ENCODE measurements at regions not wholly inside any gene's neighbourhood (a gene's known extent, or its start where the extent isn't known, plus 50 kb on each side); places are given as distances from the start of the nearest gene placed in this dataset.

DNA sequence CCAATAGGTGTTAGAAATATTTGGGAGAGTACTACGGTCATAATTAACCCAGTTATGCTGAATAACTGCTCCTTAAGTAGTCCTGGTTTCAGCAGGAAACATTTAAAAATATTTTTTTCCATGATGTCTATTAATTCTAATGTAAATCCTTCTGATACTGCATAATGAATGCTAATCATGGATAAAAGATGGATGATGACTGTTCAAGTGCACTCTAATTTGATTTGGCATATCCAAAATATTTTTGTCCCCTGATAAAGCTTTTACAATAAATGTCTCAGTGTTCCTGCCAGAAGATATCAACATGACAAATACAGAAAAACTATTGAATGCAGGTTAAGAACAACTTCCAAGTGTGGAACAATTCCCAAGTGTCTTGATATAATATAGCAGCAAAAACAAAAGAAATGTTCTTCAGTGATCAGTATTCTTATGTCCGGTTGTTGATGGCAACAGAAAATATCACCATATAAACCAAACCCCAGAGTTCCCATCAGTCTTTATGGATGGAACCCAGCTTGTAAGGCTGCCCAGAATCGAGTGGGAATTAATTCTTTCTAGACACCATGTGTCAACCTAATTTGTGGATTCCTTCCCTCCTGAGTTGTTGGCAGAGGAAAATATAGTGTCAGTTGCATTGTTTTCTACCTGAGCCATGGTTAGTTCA, 205.4 kb upstream of the GK2 start:
- Histone ChIP-seq H3K4me1 (peaks cover 0 to 33% (median 5%) of the 10 kb centered on the region in 3 donors), H3K9me3 (no peaks in the 10 kb centered on the region), H3K36me3 (no peaks in the 10 kb centered on the region), H3K27ac (peak overlapping the region in 1 of 4 donors; percentile 11), H3K4me3 (no peak overlapping the region), H3K27me3 (no peaks in the 10 kb centered on the region)
- no peak for ATAC-seq
- TF ChIP-seq POLR2AphosphoS5 (IDR thresholded peaks at IDR 0.05) (no peak), EP300 (IDR thresholded peaks at IDR 0.05) (no peak), POLR2A (IDR thresholded peaks at IDR 0.05) (no peak)
- TF ChIP-seq, protein P1, sequence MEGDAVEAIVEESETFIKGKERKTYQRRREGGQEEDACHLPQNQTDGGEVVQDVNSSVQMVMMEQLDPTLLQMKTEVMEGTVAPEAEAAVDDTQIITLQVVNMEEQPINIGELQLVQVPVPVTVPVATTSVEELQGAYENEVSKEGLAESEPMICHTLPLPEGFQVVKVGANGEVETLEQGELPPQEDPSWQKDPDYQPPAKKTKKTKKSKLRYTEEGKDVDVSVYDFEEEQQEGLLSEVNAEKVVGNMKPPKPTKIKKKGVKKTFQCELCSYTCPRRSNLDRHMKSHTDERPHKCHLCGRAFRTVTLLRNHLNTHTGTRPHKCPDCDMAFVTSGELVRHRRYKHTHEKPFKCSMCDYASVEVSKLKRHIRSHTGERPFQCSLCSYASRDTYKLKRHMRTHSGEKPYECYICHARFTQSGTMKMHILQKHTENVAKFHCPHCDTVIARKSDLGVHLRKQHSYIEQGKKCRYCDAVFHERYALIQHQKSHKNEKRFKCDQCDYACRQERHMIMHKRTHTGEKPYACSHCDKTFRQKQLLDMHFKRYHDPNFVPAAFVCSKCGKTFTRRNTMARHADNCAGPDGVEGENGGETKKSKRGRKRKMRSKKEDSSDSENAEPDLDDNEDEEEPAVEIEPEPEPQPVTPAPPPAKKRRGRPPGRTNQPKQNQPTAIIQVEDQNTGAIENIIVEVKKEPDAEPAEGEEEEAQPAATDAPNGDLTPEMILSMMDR (IDR thresholded peaks at IDR 0.05), result no peak
- WGBS, 2 donors (ENCODE audit: low coverage in 1 of 2), result 23 to 39% methylated on average over 3 of the region's 3 CpGs

DNA sequence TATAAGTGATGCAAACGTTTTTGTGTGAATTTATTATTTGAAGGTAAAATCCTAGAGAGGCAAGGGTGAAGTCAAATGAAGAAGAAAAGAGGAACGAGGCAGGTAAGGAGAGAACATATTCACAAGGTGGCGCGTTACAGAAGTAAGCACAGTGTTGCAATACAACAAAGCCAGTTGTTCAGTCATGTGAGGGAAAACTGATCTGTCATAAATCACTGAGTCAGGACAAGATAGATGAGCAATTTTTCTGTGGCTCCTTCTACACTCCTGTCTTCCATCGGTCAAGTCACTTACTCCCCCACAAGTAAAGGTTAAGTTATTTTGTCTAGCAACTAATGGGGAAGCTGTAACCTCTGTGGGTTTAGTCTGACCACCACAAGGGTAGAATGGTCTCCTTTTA, 203.0 kb upstream of the GK2 start:
- Histone ChIP-seq H3K9me3 (no peaks in the 10 kb centered on the region), H3K27me3 (no peaks in the 10 kb centered on the region), H3K27ac (peak overlapping the region in 2 of 4 donors; percentile 46 to 62), H3K4me1 (peaks cover 0 to 33% (median 5%) of the 10 kb centered on the region in 3 donors), H3K36me3 (no peaks in the 10 kb centered on the region), H3K4me3 (no peak overlapping the region)
- TF ChIP-seq EP300 (IDR thresholded peaks at IDR 0.05) (no peak), POLR2AphosphoS5 (IDR thresholded peaks at IDR 0.05) (no peak), POLR2A (IDR thresholded peaks at IDR 0.05) (no peak)
- TF ChIP-seq, protein P1 (IDR thresholded peaks at IDR 0.05), result no peak
- WGBS, 2 donors (ENCODE audit: low coverage in 1 of 2), result 79 to 88% methylated on average over 2 to 5 of the region's 5 CpGs
- no peak for ATAC-seq

DNA sequence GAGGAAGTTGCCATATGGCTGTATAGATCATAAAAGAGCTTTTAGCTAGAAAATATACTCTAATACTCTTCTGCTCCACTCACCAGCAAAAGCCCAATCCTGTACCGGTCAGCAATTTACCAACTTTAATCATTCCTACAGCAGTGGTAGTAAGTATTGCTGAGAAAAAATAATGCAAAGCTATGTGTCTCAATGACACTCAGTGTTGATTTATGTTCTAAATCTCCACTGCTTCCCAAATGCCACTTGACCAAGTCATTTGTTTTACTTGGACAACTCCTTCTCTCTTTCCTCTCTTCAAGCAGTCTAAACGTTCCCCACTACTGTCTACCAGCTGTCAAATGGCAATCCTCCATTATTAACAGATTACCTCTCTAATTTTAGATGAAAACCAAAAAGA, 201.8 kb upstream of the GK2 start:
- Histone ChIP-seq H3K36me3 (no peaks in the 10 kb centered on the region), H3K27ac (peak overlapping the region; percentile 46 to 63 (median 54)), H3K27me3 (no peaks in the 10 kb centered on the region), H3K4me3 (no peak overlapping the region), H3K4me1 (peaks cover 0 to 33% (median 5%) of the 10 kb centered on the region in 3 donors), H3K9me3 (no peaks in the 10 kb centered on the region)
- ATAC-seq, result no peak
- 32 to 35% methylated on average over 2 of the region's 2 CpGs for WGBS, 2 donors (ENCODE audit: low coverage in 1 of 2)
- TF ChIP-seq, protein P1 (IDR thresholded peaks at IDR 0.05), result no peak
- TF ChIP-seq POLR2AphosphoS5 (IDR thresholded peaks at IDR 0.05) (no peak), POLR2A (IDR thresholded peaks at IDR 0.05) (no peak), EP300 (IDR thresholded peaks at IDR 0.05) (no peak)

DNA sequence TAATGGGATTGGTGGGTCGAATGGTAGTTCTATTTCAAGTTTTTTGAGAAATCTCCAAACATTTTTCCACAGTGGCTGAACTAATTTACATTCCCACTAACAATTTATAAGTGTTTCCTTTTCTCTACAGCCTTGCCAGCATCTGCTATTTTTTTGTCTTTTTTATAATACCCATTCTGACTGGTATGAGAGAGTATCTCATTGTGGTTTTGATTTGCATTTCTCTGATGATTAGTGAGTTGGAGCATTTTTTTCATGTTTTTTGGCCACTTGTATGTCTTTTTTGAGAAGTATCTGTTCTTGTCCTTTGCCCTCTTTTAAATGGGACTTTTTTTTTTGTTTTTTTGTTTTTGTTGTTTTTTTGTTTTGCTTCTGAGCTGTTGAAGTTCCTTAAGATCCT, 200.0 kb upstream of the GK2 start:
- H3K4me3 ChIP-seq, result no peak overlapping the region
- H3K4me1 ChIP-seq, result peaks cover 2 to 18% (median 4%) of the 10 kb centered on the region in 3 donors
- H3K27ac ChIP-seq, result no peak overlapping the region
- no peaks in the 10 kb centered on the region for H3K36me3 ChIP-seq
- TF ChIP-seq EP300 (IDR thresholded peaks at IDR 0.05) (no peak), POLR2AphosphoS5 (IDR thresholded peaks at IDR 0.05) (no peak), POLR2A (IDR thresholded peaks at IDR 0.05) (no peak)
- TF ChIP-seq, protein P1 (IDR thresholded peaks at IDR 0.05), result no peak
- H3K9me3 ChIP-seq, result no peaks in the 10 kb centered on the region
- WGBS, 2 donors (ENCODE audit: low coverage in 1 of 2), result 50 to 82% methylated on average over 1 of the region's 1 CpG
- no peaks in the 10 kb centered on the region for H3K27me3 ChIP-seq
- ATAC-seq, result no peak

DNA sequence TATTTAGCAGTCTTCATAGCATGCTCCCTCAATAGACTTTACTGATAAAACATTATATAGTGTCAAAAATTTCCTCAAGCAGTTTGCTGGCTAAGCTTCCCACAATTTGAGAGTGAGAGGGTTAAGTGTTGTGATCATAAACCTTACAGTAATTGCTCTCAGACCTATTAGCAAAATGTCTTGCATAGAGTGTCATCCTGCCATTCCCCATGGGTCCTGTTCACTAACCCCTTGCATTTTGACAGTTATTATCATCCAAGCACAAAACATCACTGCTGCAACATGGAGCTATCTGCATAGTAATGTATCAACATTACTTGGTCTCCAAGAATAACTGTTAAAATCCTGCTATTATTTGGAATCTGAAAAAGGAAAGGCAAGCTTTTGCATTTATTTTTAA, 196.1 kb upstream of the GK2 start:
- peaks cover 0 to 15% (median 8%) of the 10 kb centered on the region in 3 donors for H3K4me1 ChIP-seq
- H3K9me3 ChIP-seq, result no peaks in the 10 kb centered on the region
- H3K27me3 ChIP-seq, result no peaks in the 10 kb centered on the region
- no peak for TF ChIP-seq POLR2A (IDR thresholded peaks at IDR 0.05)
- TF ChIP-seq, protein P1 (IDR thresholded peaks at IDR 0.05), result no peak
- no peak for TF ChIP-seq POLR2AphosphoS5 (IDR thresholded peaks at IDR 0.05)
- no peak for TF ChIP-seq EP300 (IDR thresholded peaks at IDR 0.05)
- peak overlapping the region in 3 of 4 donors; percentile 23 to 33 (median 28) for H3K27ac ChIP-seq
- H3K36me3 ChIP-seq, result no peaks in the 10 kb centered on the region
- H3K4me3 ChIP-seq, result no peak overlapping the region
- no peak for ATAC-seq

All from gastroesophageal sphincter (tissue), 4 donors.